ENCODE measurements at regions not wholly inside any gene's neighbourhood (a gene's known extent, or its start where the extent isn't known, plus 50 kb on each side); places are given as distances from the start of the nearest gene placed in this dataset.

- TF ChIP-seq CTCF (IDR thresholded peaks at IDR 0.05) = no peak
- no peak for TF ChIP-seq POLR2A (IDR thresholded peaks at IDR 0.05)
These were observed 633.4 kb downstream of the PSAT1 start for GRCh38 chr9:78930281-78930680.

Data from breast epithelium (tissue), 3 donors.